ENCODE measurements at regions not wholly inside any gene's neighbourhood (a gene's known extent, or its start where the extent isn't known, plus 50 kb on each side); places are given as distances from the start of the nearest gene placed in this dataset.

- DNase-seq = no peak
- Mint-ChIP-seq H3K9me3 (no peaks in the 10 kb centered on the region), H3K27me3 (peaks cover 19 to 25% of the 10 kb centered on the region in 2 donors)
Measured at GRCh38 chr9:2285416-2286332, 270.5 kb downstream of the SMARCA2 start.

GRCh38 chr9:2286333-2286705 lies 271.2 kb downstream of the SMARCA2 start:
- no peak overlapping the region for H3K4me3 Mint-ChIP-seq

More at GRCh38 chr9:2285416-2286332, 270.5 kb downstream of the SMARCA2 start:
- Mint-ChIP-seq H3K27ac (no peak overlapping the region), H3K4me1 (ENCODE audit: low read depth in 2 of 2) (no peaks in the 10 kb centered on the region), H3K36me3 (ENCODE audit: insufficient read depth) (peaks cover 3% of the 10 kb centered on the region), H3K4me3 (no peak overlapping the region)
- no peak for ATAC-seq (replicated peaks)

GRCh38 chr9:2286825-2287455 lies 271.8 kb downstream of the SMARCA2 start:
- no peak for DNase-seq
- Mint-ChIP-seq H3K36me3 (ENCODE audit: insufficient read depth) (peaks cover 3% of the 10 kb centered on the region), H3K4me1 (ENCODE audit: low read depth in 2 of 2) (no peaks in the 10 kb centered on the region), H3K27me3 (peaks cover 29 to 38% of the 10 kb centered on the region in 2 donors), H3K9me3 (no peaks in the 10 kb centered on the region), H3K4me3 (no peak overlapping the region), H3K27ac (no peak overlapping the region)
- ATAC-seq (replicated peaks) = no peak

More at GRCh38 chr9:2286333-2286705, 271.2 kb downstream of the SMARCA2 start:
- DNase-seq (no peak), ATAC-seq (replicated peaks) (no peak)
- no peak overlapping the region for H3K27ac Mint-ChIP-seq
- no peaks in the 10 kb centered on the region for H3K4me1 Mint-ChIP-seq (ENCODE audit: low read depth in 2 of 2)
- peaks cover 3% of the 10 kb centered on the region for H3K36me3 Mint-ChIP-seq (ENCODE audit: insufficient read depth)
- no peaks in the 10 kb centered on the region for H3K9me3 Mint-ChIP-seq
- H3K27me3 Mint-ChIP-seq = peaks cover 23 to 31% of the 10 kb centered on the region in 2 donors

- Mint-ChIP-seq H3K4me1 (ENCODE audit: low read depth in 2 of 2) (no peaks in the 10 kb centered on the region), H3K36me3 (ENCODE audit: insufficient read depth) (peaks cover 3% of the 10 kb centered on the region), H3K27ac (no peak overlapping the region), H3K9me3 (no peaks in the 10 kb centered on the region), H3K27me3 (peaks cover 34 to 51% of the 10 kb centered on the region in 2 donors), H3K4me3 (no peak overlapping the region)
- no peak for DNase-seq
- no peak for ATAC-seq (replicated peaks)
Measured at GRCh38 chr9:2288309-2288708, 273.2 kb downstream of the SMARCA2 start.

GRCh38 chr9:2289263-2289662 lies 274.1 kb downstream of the SMARCA2 start:
- Mint-ChIP-seq H3K4me3 (no peak overlapping the region), H3K36me3 (ENCODE audit: insufficient read depth) (peaks cover 3% of the 10 kb centered on the region), H3K9me3 (no peaks in the 10 kb centered on the region), H3K27ac (no peak overlapping the region), H3K4me1 (ENCODE audit: low read depth in 2 of 2) (no peaks in the 10 kb centered on the region), H3K27me3 (peaks cover 40 to 52% of the 10 kb centered on the region in 2 donors)
- ATAC-seq (replicated peaks) (no peak), DNase-seq (no peak)

GRCh38 chr9:2290382-2290781 lies 275.2 kb downstream of the SMARCA2 start:
- Mint-ChIP-seq H3K9me3 (no peaks in the 10 kb centered on the region), H3K36me3 (ENCODE audit: insufficient read depth) (peaks cover 3% of the 10 kb centered on the region), H3K4me3 (no peak overlapping the region), H3K27ac (no peak overlapping the region), H3K4me1 (ENCODE audit: low read depth in 2 of 2) (no peaks in the 10 kb centered on the region), H3K27me3 (peaks cover 34 to 52% of the 10 kb centered on the region in 2 donors)
- no peak for ATAC-seq (replicated peaks)
- DNase-seq = no peak

- ATAC-seq (replicated peaks) = no peak
- peaks cover 3% of the 10 kb centered on the region for H3K36me3 Mint-ChIP-seq (ENCODE audit: insufficient read depth)
- no peak overlapping the region for H3K27ac Mint-ChIP-seq
- H3K9me3 Mint-ChIP-seq = no peaks in the 10 kb centered on the region
- no peak overlapping the region for H3K4me3 Mint-ChIP-seq
- peaks cover 34 to 53% of the 10 kb centered on the region in 2 donors for H3K27me3 Mint-ChIP-seq
- DNase-seq = no peak
- no peaks in the 10 kb centered on the region for H3K4me1 Mint-ChIP-seq (ENCODE audit: low read depth in 2 of 2)
Measured at GRCh38 chr9:2291980-2292704, 277.0 kb downstream of the SMARCA2 start.

GRCh38 chr9:2292733-2293132 lies 277.6 kb downstream of the SMARCA2 start:
- H3K4me3 Mint-ChIP-seq = no peak overlapping the region
- H3K27ac Mint-ChIP-seq = no peak overlapping the region
- DNase-seq (no peak), ATAC-seq (replicated peaks) (no peak)
- H3K36me3 Mint-ChIP-seq (ENCODE audit: insufficient read depth) = peaks cover 3% of the 10 kb centered on the region
- H3K4me1 Mint-ChIP-seq (ENCODE audit: low read depth in 2 of 2) = no peaks in the 10 kb centered on the region
- no peaks in the 10 kb centered on the region for H3K9me3 Mint-ChIP-seq
- H3K27me3 Mint-ChIP-seq = peaks cover 31 to 55% of the 10 kb centered on the region in 2 donors

GRCh38 chr9:2297771-2298170 lies 282.6 kb downstream of the SMARCA2 start:
- no peak overlapping the region for H3K27ac Mint-ChIP-seq
- no peaks in the 10 kb centered on the region for H3K4me1 Mint-ChIP-seq (ENCODE audit: low read depth in 2 of 2)
- H3K36me3 Mint-ChIP-seq (ENCODE audit: insufficient read depth) = peaks cover 4% of the 10 kb centered on the region
- DNase-seq (no peak), ATAC-seq (replicated peaks) (no peak)
- peaks cover 42 to 64% of the 10 kb centered on the region in 2 donors for H3K27me3 Mint-ChIP-seq
- H3K4me3 Mint-ChIP-seq = no peak overlapping the region
- H3K9me3 Mint-ChIP-seq = peaks cover 0 to 2% of the 10 kb centered on the region in 2 donors

- Mint-ChIP-seq H3K4me3 (no peak overlapping the region), H3K4me1 (ENCODE audit: low read depth in 2 of 2) (no peaks in the 10 kb centered on the region), H3K9me3 (peaks cover 0 to 2% of the 10 kb centered on the region in 2 donors), H3K27me3 (peaks cover 46 to 64% of the 10 kb centered on the region in 2 donors), H3K27ac (no peak overlapping the region), H3K36me3 (ENCODE audit: insufficient read depth) (peaks cover 4% of the 10 kb centered on the region)
- ATAC-seq (replicated peaks) (no peak), DNase-seq (no peak)
Measured at GRCh38 chr9:2298217-2298616, 283.1 kb downstream of the SMARCA2 start.

GRCh38 chr9:2299156-2299842 lies 284.2 kb downstream of the SMARCA2 start:
- ATAC-seq (replicated peaks) (no peak), DNase-seq (no peak)
- Mint-ChIP-seq H3K27ac (no peak overlapping the region), H3K36me3 (ENCODE audit: insufficient read depth) (peaks cover 4% of the 10 kb centered on the region), H3K27me3 (peaks cover 45 to 66% of the 10 kb centered on the region in 2 donors), H3K4me1 (ENCODE audit: low read depth in 2 of 2) (no peaks in the 10 kb centered on the region), H3K9me3 (peaks cover 0 to 2% of the 10 kb centered on the region in 2 donors), H3K4me3 (no peak overlapping the region)

- ATAC-seq (replicated peaks) (no peak), DNase-seq (no peak)
- no peaks in the 10 kb centered on the region for H3K4me1 Mint-ChIP-seq (ENCODE audit: low read depth in 2 of 2)
- no peak overlapping the region for H3K27ac Mint-ChIP-seq
- peaks cover 4% of the 10 kb centered on the region for H3K36me3 Mint-ChIP-seq (ENCODE audit: insufficient read depth)
- peaks cover 45 to 66% of the 10 kb centered on the region in 2 donors for H3K27me3 Mint-ChIP-seq
- peaks cover 0 to 2% of the 10 kb centered on the region in 2 donors for H3K9me3 Mint-ChIP-seq
- H3K4me3 Mint-ChIP-seq = no peak overlapping the region
Measured at GRCh38 chr9:2299843-2300205, 284.7 kb downstream of the SMARCA2 start.

GRCh38 chr9:2300325-2300724 lies 285.2 kb downstream of the SMARCA2 start:
- no peak overlapping the region for H3K27ac Mint-ChIP-seq

More at GRCh38 chr9:2300325-2300724, 285.2 kb downstream of the SMARCA2 start:
- peaks cover 4% of the 10 kb centered on the region for H3K36me3 Mint-ChIP-seq (ENCODE audit: insufficient read depth)
- H3K27me3 Mint-ChIP-seq = peaks cover 45 to 66% of the 10 kb centered on the region in 2 donors
- peaks cover 0 to 2% of the 10 kb centered on the region in 2 donors for H3K9me3 Mint-ChIP-seq
- DNase-seq (no peak), ATAC-seq (replicated peaks) (no peak)
- H3K4me1 Mint-ChIP-seq (ENCODE audit: low read depth in 2 of 2) = no peaks in the 10 kb centered on the region
- no peak overlapping the region for H3K4me3 Mint-ChIP-seq
